ACHN (cell line): ENCODE measurements at regions not wholly inside any gene's neighbourhood (a gene's known extent, or its start where the extent isn't known, plus 50 kb on each side); places are given as distances from the start of the nearest gene placed in this dataset.

Experiments
- DNase-seq: peaks from one replicate; pipeline ENCODE4 v3.0.0-alpha.2; 2015
- in situ Hi-C: cut with HindIII; loops from 2 replicates; pipeline ENCODE4 v1.10.0; 2017; ENCODE audit warnings: low sequenced_read_pairs, low pct_ligation_motif_present, low pct_unique_long_range_greater_than_20kb

DNA sequence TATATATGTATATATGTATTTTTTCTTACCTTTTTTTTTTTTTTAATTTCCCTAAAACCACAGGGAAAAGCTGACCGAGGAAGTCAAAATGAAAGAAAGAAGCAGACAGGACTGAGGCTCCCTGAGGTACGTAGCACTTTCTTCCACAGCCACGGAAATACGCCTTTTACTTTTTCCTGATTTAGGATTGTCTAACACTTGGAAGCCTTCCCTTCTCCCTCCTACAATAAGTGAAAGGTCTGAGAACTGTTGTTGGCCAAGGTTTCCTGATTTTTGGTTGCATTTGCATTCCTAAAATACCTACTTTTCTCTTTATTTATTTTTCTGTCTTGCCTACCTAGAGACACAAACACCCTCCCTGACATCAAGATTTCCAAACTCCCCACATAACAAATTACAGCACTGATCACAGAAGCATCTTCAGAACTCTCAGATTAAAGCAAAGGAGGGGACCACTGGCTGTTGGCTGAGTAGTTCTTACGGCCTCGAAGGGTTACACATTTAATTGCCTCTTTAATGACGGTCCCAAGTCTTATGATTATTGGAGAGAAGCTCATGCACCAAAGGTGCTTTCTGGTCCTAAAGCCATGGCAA lies 778.5 kb upstream of the FANCL start:
- DNase-seq = no peak
- in situ Hi-C loops = no loop called here

DNA sequence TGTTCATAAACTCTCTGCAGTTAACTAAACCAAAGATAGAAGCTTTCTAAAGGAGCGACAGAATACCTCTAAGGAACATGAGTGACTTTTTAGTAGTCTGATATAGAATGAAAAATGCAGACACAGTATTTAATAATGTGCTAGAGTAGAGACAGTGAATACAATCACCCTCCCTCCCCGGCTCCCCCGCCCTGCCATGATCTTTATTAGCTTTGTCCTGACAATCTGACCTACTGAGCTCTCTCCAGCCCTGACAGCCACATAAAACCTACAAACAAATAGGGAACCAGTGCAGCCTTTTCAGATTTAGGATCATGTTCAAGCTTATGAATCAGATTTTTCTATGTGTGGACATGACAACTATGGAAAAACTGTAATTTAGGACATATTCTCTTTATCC lies 777.6 kb upstream of the FANCL start:
- in situ Hi-C loops = no loop called here

GRCh38 chr2:59015027-59015426 lies 773.9 kb upstream of the FANCL start:
- no peak for DNase-seq
- in situ Hi-C loops = no loop called here

More for the DNA sequence above, 777.6 kb upstream of the FANCL start:
- no peak for DNase-seq

DNA sequence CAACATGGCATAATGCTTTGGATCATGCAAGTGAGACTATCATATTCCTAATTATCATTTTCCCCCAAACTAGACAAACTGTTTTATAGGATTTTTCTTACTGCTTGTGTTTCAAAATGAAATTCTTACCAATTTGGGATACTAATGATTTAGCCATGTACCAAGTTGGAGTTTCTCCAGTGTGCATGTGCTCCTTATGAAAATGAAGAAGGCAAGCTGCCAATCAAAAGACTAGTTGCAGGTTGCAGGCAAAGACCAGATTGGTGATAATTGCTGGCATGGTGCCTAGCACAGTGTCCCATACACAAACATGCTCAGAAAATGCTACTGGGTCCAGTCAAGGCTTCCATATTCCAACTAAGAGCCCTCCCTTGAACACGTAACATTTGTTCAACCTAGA lies 771.8 kb upstream of the FANCL start:
- in situ Hi-C loops = no loop called here
- no peak for DNase-seq

- DNase-seq = no peak
- in situ Hi-C loops = no loop called here
These were observed 771.1 kb upstream of the FANCL start for GRCh38 chr2:59012234-59012633.

DNA sequence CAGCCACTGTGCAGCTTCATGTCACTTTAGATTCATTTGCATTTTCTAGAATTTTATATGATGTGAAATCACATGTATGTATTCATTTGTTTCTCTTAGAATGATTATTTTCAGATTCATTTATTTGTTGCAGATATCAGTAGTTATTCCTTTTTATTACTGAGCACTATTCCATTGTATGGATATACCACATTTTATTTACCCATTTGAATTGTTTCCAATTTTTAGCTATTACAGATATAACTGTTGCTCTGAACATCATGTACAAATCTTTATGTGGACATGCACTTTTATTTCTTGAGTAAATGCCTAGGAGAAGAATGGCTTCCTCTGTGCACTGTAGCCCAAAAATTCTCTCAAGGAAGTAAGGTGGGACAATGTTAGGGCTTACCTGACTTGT lies 767.8 kb upstream of the FANCL start:
- in situ Hi-C loops = no loop called here
- DNase-seq = no peak

DNA sequence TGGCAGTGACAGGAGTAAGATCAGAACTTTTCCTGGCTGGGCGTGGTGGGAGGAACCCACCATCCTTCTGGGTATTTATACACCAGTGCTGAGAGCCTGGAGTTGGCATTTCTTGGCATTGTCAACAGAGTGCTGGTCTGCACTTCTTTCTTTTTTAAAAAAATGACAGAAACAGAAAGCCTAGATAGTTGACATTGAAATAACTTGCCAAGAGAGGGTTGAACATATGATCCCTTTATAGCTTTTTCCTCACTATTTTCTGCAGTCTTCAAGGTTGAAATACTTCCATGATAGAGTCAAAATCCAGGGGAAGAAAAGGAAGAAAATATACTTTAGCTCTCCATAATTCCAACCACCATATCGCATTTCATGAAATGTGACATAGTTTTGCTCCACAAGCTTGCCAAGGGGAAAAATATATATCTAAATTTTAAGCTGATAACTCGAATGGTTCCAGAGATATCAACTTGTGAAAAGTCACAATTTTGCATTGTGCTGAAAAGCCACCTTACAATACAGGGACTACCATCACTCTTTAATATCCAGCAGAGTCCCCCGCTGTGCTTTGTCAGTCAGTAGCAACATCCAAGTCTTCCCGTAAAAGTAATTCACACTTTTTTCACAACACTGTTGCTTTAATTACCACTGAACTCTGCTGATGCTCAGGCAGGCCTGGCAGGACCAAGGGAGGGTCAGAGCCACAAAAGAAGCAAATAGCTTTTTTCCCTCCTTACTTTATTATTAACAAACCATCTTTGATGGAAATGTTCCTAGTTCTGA lies 764.9 kb upstream of the FANCL start:
- DNase-seq = no peak
- in situ Hi-C loops = no loop called here

GRCh38 chr2:59004621-59005020 lies 763.5 kb upstream of the FANCL start:
- DNase-seq = no peak
- in situ Hi-C loops = no loop called here

DNA sequence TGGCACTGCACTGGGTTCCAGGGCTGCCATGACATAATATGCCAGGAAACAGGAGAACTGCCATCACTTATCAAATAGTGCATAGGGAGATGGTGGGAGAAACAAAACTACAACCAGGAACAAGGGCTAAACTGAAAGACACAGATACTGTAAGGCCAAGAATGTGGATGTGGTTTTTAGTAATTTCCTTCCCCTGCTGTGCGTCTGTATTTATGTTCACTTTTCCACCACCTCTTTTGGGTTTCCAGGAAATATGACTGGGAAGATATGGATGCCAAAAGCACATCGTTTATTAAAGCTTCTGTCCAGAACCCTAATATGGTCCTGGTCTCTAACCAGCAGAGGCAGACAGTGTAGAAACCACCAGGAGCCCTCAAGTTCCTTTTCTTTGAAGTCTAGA lies 759.7 kb upstream of the FANCL start:
- no peak for DNase-seq
- in situ Hi-C loops = no loop called here

DNA sequence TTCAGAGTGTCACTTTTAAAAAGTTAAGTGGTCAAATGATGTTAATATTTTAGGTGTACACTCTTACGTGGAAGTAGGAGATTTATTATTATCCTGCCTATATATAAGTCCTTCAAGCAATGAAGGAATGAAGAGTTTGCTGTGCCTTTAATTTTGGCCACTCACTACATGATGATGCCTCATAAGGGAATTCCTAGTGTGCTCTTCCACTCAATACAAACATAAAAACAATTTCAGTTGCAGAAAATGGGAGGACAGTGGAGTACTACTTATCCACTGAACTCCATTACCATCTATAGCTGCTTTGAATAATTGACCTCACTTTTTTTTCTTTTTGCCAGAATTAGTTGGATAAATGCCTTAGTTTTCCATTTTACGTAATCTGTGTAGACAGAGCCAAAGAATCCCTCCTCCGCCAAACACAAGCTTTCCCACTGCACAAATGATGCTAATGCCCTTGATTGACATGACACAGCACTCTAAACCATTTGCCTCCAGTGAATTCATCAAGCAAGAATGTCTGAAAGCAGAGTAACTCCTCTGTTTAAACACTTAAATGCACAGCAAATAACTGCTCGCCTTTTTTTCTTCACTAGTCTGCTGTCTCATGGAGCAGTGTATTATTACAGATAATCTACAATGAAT lies 751.1 kb upstream of the FANCL start:
- DNase-seq = no peak
- in situ Hi-C loops = no loop called here

DNA sequence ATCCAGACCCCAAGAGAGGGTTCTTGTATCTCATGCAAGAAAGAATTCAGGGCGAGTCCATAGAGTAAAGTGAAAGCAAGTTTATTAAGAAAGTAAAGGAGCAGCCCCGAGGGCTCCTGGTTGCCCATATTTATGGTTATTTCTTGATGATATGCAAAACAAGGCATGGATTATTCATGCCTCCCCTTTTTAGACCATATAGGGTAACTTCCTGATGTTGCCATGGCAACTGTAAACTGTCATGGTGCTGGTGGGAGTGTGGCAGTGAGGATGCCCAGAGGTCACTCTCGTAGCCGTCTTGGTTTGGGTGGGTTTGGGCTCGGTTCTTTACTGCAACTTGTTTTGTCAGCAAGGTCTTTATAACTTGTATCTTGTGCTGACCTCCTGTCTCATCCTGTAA lies 750.2 kb upstream of the FANCL start:
- in situ Hi-C loops = no loop called here
- no peak for DNase-seq

- no peak for DNase-seq
- in situ Hi-C loops = no loop called here
These were observed 744.4 kb upstream of the FANCL start for GRCh38 chr2:58985541-58985940.

DNA sequence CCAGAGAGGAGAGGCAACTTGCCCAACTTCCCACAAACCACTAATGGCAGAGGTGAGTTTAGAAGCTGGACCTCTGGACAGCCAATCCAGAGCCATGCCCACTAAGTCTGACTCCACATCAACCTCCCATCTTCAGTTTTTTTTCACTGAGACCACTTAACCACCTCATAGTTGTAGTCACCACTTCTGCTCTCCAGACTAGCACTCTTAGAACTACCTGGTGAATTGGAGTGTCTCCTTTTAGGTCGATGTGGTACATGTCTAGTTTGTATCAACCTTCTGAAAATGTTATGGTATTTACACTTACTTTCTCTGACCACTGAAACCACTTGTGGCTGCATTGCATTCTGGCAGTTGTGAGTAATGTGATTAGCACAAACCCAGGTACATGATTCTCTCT lies 743.6 kb upstream of the FANCL start:
- no peak for DNase-seq
- in situ Hi-C loops = no loop called here

- no peak for DNase-seq
- in situ Hi-C loops = no loop called here
These were observed 742.0 kb upstream of the FANCL start for GRCh38 chr2:58983111-58983510.

- in situ Hi-C loops = no loop called here
- DNase-seq = no peak
These were observed 740.1 kb upstream of the FANCL start for GRCh38 chr2:58981237-58981636.

DNA sequence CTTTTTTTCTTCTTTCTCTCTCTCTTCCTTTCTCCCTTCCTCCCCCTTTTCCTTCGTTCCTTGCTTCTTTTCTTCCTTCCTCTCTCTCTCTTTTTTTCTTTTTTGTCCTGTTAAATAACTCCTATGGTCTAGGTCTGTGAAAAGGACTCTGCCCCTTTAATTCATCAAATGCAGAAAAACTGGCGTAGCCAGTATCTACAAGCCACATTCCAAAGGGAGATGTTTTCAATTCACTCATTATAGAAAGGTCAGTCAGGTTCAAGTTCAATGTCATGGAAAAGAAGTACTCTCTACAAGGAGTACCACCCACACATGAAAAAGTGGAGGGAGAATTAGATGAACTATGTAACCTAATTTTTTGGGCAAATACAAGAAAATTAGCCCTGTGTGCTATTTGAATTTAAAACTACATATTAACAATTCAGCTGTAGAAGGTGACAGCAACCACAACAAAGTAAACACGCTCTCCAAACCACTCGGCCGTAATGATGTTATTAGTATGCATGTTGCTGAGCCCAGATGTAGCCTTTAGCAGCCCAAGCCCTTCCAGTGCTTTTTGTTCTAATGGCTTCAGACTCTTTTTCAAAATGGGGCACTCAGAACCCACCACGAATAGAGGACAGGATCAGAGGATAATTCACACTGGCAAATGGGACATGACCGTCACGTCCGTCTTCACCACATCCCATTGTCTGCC lies 735.4 kb upstream of the FANCL start:
- in situ Hi-C loops = no loop called here
- DNase-seq = no peak

DNA sequence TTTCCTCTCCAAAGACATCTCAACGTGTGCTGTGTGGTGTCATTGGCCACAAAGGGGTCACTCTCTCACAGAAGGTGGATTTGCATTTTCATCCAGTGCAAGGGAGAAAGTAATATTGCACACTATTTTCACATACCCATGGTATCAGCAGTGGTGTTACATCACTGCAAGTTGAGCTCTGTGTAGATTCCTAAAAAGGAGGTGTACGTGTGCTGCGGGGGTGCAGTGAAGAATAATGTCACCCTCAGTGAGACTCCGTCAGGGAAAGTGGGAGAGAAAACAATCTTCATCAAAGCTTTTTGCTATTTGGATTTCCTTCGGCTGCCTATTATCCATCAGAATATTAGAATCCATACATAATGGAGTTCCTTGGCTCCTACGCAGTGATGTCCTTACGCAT lies 733.8 kb upstream of the FANCL start:
- in situ Hi-C loops = no loop called here

GRCh38 chr2:58974426-58974825 lies 733.3 kb upstream of the FANCL start:
- in situ Hi-C loops = no loop called here
- DNase-seq = no peak

More for the DNA sequence above, 733.8 kb upstream of the FANCL start:
- no peak for DNase-seq

DNA sequence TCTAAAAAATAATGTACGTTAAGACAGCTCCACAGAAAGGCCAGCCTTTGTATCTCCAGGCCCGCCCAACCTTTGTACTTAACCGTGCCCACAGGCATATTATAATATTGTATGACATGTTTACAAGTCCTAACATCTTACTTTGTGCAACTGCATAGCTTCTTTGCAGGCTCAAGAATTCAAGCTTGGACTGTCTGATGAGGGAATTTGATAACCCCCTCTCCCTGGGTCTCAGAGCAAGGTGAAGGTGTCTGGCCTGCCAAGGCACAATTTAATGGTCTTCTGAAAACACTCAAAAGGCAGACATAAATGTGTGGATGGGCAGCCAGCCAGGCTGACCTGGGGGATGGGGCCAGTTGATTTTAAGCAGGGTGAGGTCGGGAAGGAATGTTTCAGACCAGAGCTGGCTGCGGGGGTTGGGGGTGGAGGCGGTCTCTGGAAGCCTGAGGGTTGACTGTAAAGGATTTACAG lies 732.7 kb upstream of the FANCL start:
- DNase-seq = no peak
- in situ Hi-C loops = no loop called here
